NCI-H187 (cell line): ENCODE measurements at regions not wholly inside any gene's neighbourhood (a gene's known extent, or its start where the extent isn't known, plus 50 kb on each side); places are given as distances from the start of the nearest gene placed in this dataset.

Source experiments
- DNase-seq, 2 experiments: peaks; one replicate each; lab custom pipeline; 2025; lab: John Stamatoyannopoulos, UW

- no peak for DNase-seq
Observed at GRCh38 chr1:212190169-212190568, 95.0 kb upstream of the PPP2R5A start.

GRCh38 chr1:212192261-212192998, 92.8 kb upstream of the PPP2R5A start:
- no peak for DNase-seq

GRCh38 chr1:212196355-212196754, 88.9 kb upstream of the PPP2R5A start:
- DNase-seq = no peak

GRCh38 chr1:212201461-212201860, 83.7 kb upstream of the PPP2R5A start:
- DNase-seq = no peak

- no peak for DNase-seq
Observed at GRCh38 chr1:212203630-212204029, 81.6 kb upstream of the PPP2R5A start.

- no peak for DNase-seq
Observed at GRCh38 chr1:212205006-212205405, 80.2 kb upstream of the PPP2R5A start.

GRCh38 chr1:212205843-212206242, 79.4 kb upstream of the PPP2R5A start:
- DNase-seq = no peak

GRCh38 chr1:212207118-212207517, 78.1 kb upstream of the PPP2R5A start:
- no peak for DNase-seq

GRCh38 chr1:212207822-212208520, 77.2 kb upstream of the PPP2R5A start:
- no peak for DNase-seq

- DNase-seq = no peak
Observed at GRCh38 chr1:212208978-212209644, 76.1 kb upstream of the PPP2R5A start.

GRCh38 chr1:212211371-212211770, 73.8 kb upstream of the PPP2R5A start:
- DNase-seq = no peak

- no peak for DNase-seq
Observed at GRCh38 chr1:212212343-212212742, 72.9 kb upstream of the PPP2R5A start.

GRCh38 chr1:212212906-212213305, 72.3 kb upstream of the PPP2R5A start:
- no peak for DNase-seq

GRCh38 chr1:212213784-212214183, 71.4 kb upstream of the PPP2R5A start:
- no peak for DNase-seq

GRCh38 chr1:212214325-212214724, 70.9 kb upstream of the PPP2R5A start:
- DNase-seq = no peak

GRCh38 chr1:212215910-212216309, 69.3 kb upstream of the PPP2R5A start:
- no peak for DNase-seq

- no peak for DNase-seq
Observed at GRCh38 chr1:212217633-212218032, 67.6 kb upstream of the PPP2R5A start.

- DNase-seq = no peak
Observed at GRCh38 chr1:212218065-212218464, 67.1 kb upstream of the PPP2R5A start.

- DNase-seq = no peak
Observed at GRCh38 chr1:212218911-212219310, 66.3 kb upstream of the PPP2R5A start.

- no peak for DNase-seq
Observed at GRCh38 chr1:212219679-212220463, 65.3 kb upstream of the PPP2R5A start.

- no peak for DNase-seq
Observed at GRCh38 chr1:212221801-212222200, 63.4 kb upstream of the PPP2R5A start.

- no peak for DNase-seq
Observed at GRCh38 chr1:212224102-212224501, 61.1 kb upstream of the PPP2R5A start.
